Activated CD8-positive, alpha-beta T cell treated with anti-CD3 and anti-CD28 coated beads for 36 hours (primary cell): ENCODE measurements at regions not wholly inside any gene's neighbourhood (a gene's known extent, or its start where the extent isn't known, plus 50 kb on each side); places are given as distances from the start of the nearest gene placed in this dataset.

Source experiments
- ATAC-seq: fragments of 200-7000 bp; cut with Tn5 transposase; one replicate; pipeline ENCODE4 v1.10.0; 2021; ENCODE audit warnings: mild to moderate bottlenecking, moderate library complexity
- CTCF ChIA-PET: fragments of 350-600 bp; sonication (Branson Sonifier 250); formaldehyde crosslinking; loops from one replicate; lab custom pipeline; 2021; ENCODE audit warnings: antibody characterized with exemption; lab: Charles Lee
- POLR2A ChIA-PET: fragments of 350-600 bp; sonication (Branson Sonifier 250); formaldehyde crosslinking; loops from one replicate; lab custom pipeline; 2021; ENCODE audit warnings: antibody characterized with exemption; lab: Charles Lee
- DNase-seq: peaks from one replicate; pipeline ENCODE4 v3.0.0-alpha.2; 2020
- H3K27ac Mint-ChIP-seq: one replicate; pipeline ENCODE4 v1.8.0; 2021; ENCODE audit warnings: mild to moderate bottlenecking, mixed read lengths
- H3K27me3 Mint-ChIP-seq: one replicate; pipeline ENCODE4 v1.8.0; 2021; ENCODE audit warnings: mixed read lengths
- H3K36me3 Mint-ChIP-seq: one replicate; pipeline ENCODE4 v1.8.0; 2021; ENCODE audit warnings: low read depth, mixed read lengths
- H3K4me1 Mint-ChIP-seq: one replicate; pipeline ENCODE4 v1.8.0; 2021; ENCODE audit warnings: low read depth, mixed read lengths
- H3K4me3 Mint-ChIP-seq: one replicate; pipeline ENCODE4 v1.8.0; 2021; ENCODE audit warnings: mild to moderate bottlenecking, moderate library complexity, mixed read lengths
- H3K9me3 Mint-ChIP-seq: one replicate; pipeline ENCODE4 v1.8.0; 2021; ENCODE audit warnings: mixed read lengths
- intact Hi-C: fragments of 100-400 bp; cut with micrococcal nuclease; formaldehyde crosslinking; loops from one replicate; pipeline ENCODE4 v1.10.0; 2022
- TF ChIP-seq, protein P1 (sequence below): fragments of 200-600 bp; IDR thresholded peaks from one replicate; pipeline ENCODE4 v1.8.0; 2022; ENCODE audit warnings: antibody characterized with exemption, mild to moderate bottlenecking

DNA sequence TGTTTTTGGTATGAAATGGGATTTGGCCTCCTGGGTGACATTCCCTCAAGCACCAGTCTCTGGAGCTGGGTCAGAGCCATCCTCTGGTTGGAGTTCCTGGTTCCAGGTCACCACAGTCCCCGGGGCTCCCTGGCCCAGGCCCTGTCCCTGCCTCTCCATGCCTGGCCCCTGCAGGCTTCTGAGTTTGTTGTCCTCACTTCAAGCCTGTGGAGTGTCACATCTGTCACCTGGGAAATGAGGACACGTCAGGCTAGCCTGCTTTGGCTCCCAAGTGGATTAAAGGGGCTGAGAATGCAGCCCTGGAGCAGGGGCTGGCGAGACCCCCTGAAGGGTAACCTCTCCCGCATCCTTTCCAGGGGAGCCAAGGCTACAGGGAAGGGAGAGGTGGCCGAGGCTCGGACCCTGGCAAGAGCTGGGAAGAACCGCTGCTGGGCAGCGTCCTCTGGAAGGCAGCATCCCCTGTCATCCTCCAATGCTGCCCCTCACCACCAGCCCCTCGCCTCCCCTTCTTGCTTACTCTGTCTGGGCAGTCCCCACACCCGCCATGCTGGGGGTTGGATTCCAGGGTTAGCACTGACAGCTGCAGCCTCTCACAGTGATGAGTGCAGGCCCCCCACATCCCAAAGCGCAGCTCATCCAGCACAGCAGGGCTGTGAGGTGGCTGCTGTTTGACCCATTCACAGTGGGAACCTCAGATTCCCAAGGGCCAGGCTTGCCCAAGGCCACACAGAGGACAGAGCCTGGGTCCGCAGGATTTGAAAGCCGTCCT lies 75.5 kb upstream of the IQSEC1 start:
- POLR2A ChIA-PET: no interaction called here
- H3K27ac Mint-ChIP-seq: no peak overlapping the region
- intact Hi-C loops: no loop called here

DNA sequence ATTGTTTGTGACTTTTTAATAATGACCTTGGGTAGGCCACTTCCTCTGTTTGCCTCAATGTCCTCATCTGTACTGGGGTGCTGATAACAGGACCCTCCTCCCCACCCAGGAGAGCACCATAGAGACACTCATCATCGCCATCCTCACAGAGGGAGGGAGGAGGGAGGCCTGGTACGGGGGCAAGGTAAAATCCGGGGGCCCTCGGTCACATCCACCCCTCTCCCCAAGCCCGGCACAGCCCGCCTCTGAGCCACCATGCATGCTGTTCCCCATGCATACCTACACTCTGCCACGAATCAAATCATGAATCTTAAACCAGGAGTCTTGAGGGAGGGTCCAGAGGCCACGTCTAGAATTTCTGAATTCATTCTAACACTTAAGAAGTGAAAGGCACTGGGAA lies 74.9 kb upstream of the IQSEC1 start:
- intact Hi-C loops: no loop called here
- TF ChIP-seq, protein P1, sequence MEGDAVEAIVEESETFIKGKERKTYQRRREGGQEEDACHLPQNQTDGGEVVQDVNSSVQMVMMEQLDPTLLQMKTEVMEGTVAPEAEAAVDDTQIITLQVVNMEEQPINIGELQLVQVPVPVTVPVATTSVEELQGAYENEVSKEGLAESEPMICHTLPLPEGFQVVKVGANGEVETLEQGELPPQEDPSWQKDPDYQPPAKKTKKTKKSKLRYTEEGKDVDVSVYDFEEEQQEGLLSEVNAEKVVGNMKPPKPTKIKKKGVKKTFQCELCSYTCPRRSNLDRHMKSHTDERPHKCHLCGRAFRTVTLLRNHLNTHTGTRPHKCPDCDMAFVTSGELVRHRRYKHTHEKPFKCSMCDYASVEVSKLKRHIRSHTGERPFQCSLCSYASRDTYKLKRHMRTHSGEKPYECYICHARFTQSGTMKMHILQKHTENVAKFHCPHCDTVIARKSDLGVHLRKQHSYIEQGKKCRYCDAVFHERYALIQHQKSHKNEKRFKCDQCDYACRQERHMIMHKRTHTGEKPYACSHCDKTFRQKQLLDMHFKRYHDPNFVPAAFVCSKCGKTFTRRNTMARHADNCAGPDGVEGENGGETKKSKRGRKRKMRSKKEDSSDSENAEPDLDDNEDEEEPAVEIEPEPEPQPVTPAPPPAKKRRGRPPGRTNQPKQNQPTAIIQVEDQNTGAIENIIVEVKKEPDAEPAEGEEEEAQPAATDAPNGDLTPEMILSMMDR: no peak
- H3K4me1 Mint-ChIP-seq: peaks cover 4% of the 10 kb centered on the region
- H3K27ac Mint-ChIP-seq: no peak overlapping the region
- POLR2A ChIA-PET: no interaction called here
- H3K4me3 Mint-ChIP-seq: no peak overlapping the region
- no peaks in the 10 kb centered on the region for H3K36me3 Mint-ChIP-seq
- no peaks in the 10 kb centered on the region for H3K9me3 Mint-ChIP-seq
- no peak for ATAC-seq
- no peak for DNase-seq
- CTCF ChIA-PET: no interaction called here
- no peaks in the 10 kb centered on the region for H3K27me3 Mint-ChIP-seq

More for the DNA sequence above, 75.5 kb upstream of the IQSEC1 start:
- Mint-ChIP-seq H3K4me3 (no peak overlapping the region), H3K9me3 (no peaks in the 10 kb centered on the region), H3K36me3 (no peaks in the 10 kb centered on the region), H3K27me3 (no peaks in the 10 kb centered on the region), H3K4me1 (peaks cover 4% of the 10 kb centered on the region)
- TF ChIP-seq, protein P1: no peak
- ATAC-seq (no peak), DNase-seq (no peak)
- CTCF ChIA-PET: no interaction called here

DNA sequence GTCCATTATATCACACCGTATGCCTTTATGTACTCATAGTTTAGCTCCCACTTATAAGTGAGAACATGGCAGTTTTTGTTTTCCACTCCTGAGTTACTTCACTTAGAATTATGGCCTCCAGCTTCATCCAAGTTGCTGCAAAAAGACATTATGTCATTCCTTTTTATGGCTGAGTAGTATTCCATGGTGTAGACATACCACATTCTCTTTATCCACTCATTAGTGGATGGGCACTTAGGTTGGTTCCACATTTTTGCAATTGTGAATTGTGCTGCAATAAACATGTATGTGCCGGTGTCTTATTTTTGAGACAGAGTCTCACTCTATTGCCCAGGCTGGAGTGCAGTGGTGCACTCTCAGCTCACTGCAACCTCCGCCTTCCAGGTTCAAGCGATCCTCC lies 74.1 kb upstream of the IQSEC1 start:
- POLR2A ChIA-PET: no interaction called here
- peaks cover 4% of the 10 kb centered on the region for H3K4me1 Mint-ChIP-seq
- TF ChIP-seq, protein P1: no peak
- H3K27ac Mint-ChIP-seq: no peak overlapping the region
- H3K27me3 Mint-ChIP-seq: no peaks in the 10 kb centered on the region
- ATAC-seq (no peak), DNase-seq (no peak)
- no peaks in the 10 kb centered on the region for H3K9me3 Mint-ChIP-seq
- H3K36me3 Mint-ChIP-seq: no peaks in the 10 kb centered on the region
- H3K4me3 Mint-ChIP-seq: no peak overlapping the region
- intact Hi-C loops: no loop called here
- CTCF ChIA-PET: interaction anchor here (0.7 kb wide), 1 partner anchor 22 kb away, joined by 3 read pairs; no protein-coding TSS in a partner anchor

DNA sequence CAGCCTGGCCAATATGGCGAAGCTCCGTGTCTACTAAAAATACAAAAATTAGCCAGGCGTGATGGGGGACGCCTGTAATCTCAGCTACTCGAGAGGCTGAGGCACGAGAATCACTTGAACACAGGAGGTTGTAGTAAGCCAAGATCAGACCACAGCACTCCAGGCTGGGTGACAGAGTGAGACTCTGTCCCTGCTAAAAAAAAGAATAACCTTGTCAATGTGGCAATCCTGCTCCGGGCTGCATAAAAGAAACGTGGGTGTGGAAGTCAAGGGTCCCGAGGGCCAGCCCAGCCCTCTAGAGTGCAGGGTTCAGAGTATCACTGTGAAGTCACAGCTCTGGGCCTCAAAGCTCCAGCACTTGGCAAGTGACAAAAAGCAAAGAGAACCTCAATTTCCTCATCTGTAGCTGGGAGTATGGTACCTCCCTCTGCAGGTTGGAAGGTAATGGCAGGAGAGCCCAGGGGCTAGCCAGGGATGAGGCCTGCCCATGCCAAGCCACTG lies 73.5 kb upstream of the IQSEC1 start:
- no peaks in the 10 kb centered on the region for H3K9me3 Mint-ChIP-seq
- ATAC-seq (no peak), DNase-seq (no peak)
- H3K27me3 Mint-ChIP-seq: no peaks in the 10 kb centered on the region
- H3K27ac Mint-ChIP-seq: no peak overlapping the region
- ChIA-PET CTCF (interaction anchor here (0.7 kb wide), 1 partner anchor 23 kb away, joined by 3 read pairs; no protein-coding TSS in a partner anchor), POLR2A (no interaction called here)
- no peak overlapping the region for H3K4me3 Mint-ChIP-seq
- H3K4me1 Mint-ChIP-seq: peaks cover 4% of the 10 kb centered on the region
- no peaks in the 10 kb centered on the region for H3K36me3 Mint-ChIP-seq
- intact Hi-C loops: no loop called here
- TF ChIP-seq, protein P1: no peak
